Type B pancreatic cell (in vitro differentiated cells): ENCODE measurements at regions not wholly inside any gene's neighbourhood (a gene's known extent, or its start where the extent isn't known, plus 50 kb on each side); places are given as distances from the start of the nearest gene placed in this dataset.

Source experiments
- DNase-seq: peaks from one replicate; pipeline ENCODE4 v3.0.0; 2021; ENCODE audit warnings: mixed read lengths; ENCODE audit not compliant: unreplicated experiment; ENCODE audit errors: extremely low spot score
- H3K27ac Mint-ChIP-seq: 2 replicates; pipeline ENCODE4 v1.8.0; 2021; ENCODE audit warnings: mild to moderate bottlenecking, mixed read lengths
- H3K27me3 Mint-ChIP-seq: 2 replicates; pipeline ENCODE4 v1.8.0; 2021; ENCODE audit warnings: mixed read lengths
- H3K36me3 Mint-ChIP-seq: 2 replicates; pipeline ENCODE4 v1.8.0; 2021; ENCODE audit warnings: mixed read lengths
- H3K4me1 Mint-ChIP-seq: one replicate; pipeline ENCODE4 v1.8.0; 2021; ENCODE audit warnings: mixed read lengths; ENCODE audit not compliant: unreplicated experiment
- H3K4me3 Mint-ChIP-seq: 2 replicates; pipeline ENCODE4 v1.8.0; 2021; ENCODE audit warnings: mild to moderate bottlenecking, mixed read lengths
- H3K9me3 Mint-ChIP-seq: 2 replicates; pipeline ENCODE4 v1.8.0; 2021; ENCODE audit warnings: mixed read lengths
- TF ChIP-seq, protein P1 (sequence below): fragments of 200-600 bp; sonication (generic); conservative IDR thresholded peaks from 2 replicates; pipeline ENCODE4 v1.5.0; 2021; ENCODE audit warnings: antibody characterized with exemption, mild to moderate bottlenecking

DNA sequence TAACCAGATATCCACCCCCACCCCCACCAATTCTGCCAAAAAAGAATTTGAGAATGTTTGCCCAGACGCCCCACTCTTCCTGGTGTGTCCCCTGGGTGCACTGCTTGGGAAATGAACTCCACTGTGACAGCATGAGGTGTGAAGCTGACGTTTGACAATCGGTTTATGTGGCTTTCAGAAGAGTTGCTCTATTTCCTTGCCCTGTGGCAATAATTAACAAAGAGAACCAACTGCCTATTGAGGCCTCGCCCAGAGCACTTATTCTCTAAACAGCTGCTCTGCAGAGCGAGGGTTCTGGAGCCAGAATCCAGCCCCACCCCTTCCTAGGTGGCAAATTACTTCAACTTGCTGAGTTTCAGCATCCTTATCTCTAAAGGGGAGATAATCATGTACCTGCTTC lies 115.8 kb upstream of the SIX3 start:
- no peaks in the 10 kb centered on the region for H3K36me3 Mint-ChIP-seq
- H3K4me1 Mint-ChIP-seq = peaks cover 6% of the 10 kb centered on the region
- TF ChIP-seq, protein P1, sequence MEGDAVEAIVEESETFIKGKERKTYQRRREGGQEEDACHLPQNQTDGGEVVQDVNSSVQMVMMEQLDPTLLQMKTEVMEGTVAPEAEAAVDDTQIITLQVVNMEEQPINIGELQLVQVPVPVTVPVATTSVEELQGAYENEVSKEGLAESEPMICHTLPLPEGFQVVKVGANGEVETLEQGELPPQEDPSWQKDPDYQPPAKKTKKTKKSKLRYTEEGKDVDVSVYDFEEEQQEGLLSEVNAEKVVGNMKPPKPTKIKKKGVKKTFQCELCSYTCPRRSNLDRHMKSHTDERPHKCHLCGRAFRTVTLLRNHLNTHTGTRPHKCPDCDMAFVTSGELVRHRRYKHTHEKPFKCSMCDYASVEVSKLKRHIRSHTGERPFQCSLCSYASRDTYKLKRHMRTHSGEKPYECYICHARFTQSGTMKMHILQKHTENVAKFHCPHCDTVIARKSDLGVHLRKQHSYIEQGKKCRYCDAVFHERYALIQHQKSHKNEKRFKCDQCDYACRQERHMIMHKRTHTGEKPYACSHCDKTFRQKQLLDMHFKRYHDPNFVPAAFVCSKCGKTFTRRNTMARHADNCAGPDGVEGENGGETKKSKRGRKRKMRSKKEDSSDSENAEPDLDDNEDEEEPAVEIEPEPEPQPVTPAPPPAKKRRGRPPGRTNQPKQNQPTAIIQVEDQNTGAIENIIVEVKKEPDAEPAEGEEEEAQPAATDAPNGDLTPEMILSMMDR = no peak
- no peak overlapping the region for H3K4me3 Mint-ChIP-seq
- H3K27me3 Mint-ChIP-seq = peaks cover 20% of the 10 kb centered on the region
- no peaks in the 10 kb centered on the region for H3K9me3 Mint-ChIP-seq
- no peak overlapping the region for H3K27ac Mint-ChIP-seq
- no peak for DNase-seq

DNA sequence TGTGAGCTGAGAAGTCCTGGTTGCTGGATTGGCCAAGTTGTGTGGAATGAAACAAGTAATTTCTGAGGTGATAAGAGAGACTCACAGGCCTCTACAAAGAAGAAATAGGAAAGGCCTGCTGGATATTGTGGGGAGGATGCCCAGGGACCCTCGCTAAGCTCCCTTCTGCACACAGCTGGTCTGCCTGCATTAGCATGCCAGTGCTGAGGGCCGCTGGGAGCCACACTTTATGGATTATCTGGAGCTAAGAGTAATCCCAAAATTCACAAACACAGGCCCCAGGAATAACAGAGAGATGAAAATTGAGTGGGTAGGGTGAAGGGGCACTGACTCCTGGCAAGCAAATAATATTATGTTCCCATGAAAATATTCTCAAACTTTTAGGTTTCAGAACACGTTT lies 114.9 kb upstream of the SIX3 start:
- Mint-ChIP-seq H3K9me3 (no peaks in the 10 kb centered on the region), H3K27ac (no peak overlapping the region), H3K36me3 (no peaks in the 10 kb centered on the region), H3K4me3 (no peak overlapping the region), H3K4me1 (peaks cover 3% of the 10 kb centered on the region), H3K27me3 (peaks cover 19% of the 10 kb centered on the region)
- no peak for DNase-seq
- TF ChIP-seq, protein P1 = no peak

- Mint-ChIP-seq H3K4me3 (no peak overlapping the region), H3K4me1 (no peaks in the 10 kb centered on the region), H3K36me3 (no peaks in the 10 kb centered on the region), H3K27me3 (peaks cover 17% of the 10 kb centered on the region), H3K27ac (no peak overlapping the region), H3K9me3 (no peaks in the 10 kb centered on the region)
- TF ChIP-seq, protein P1 = no peak
- DNase-seq = peak; percentile 6
Observed at GRCh38 chr2:44829771-44830170, 111.7 kb upstream of the SIX3 start.

- Mint-ChIP-seq H3K36me3 (no peaks in the 10 kb centered on the region), H3K9me3 (no peaks in the 10 kb centered on the region), H3K4me3 (no peak overlapping the region), H3K27ac (no peak overlapping the region), H3K27me3 (peaks cover 18% of the 10 kb centered on the region), H3K4me1 (no peaks in the 10 kb centered on the region)
- DNase-seq = peak; percentile 11
- TF ChIP-seq, protein P1 = no peak
Observed at GRCh38 chr2:44833171-44834069, 108.1 kb upstream of the SIX3 start.

GRCh38 chr2:44834656-44835055 lies 106.8 kb upstream of the SIX3 start:
- Mint-ChIP-seq H3K36me3 (no peaks in the 10 kb centered on the region), H3K27me3 (peaks cover 14% of the 10 kb centered on the region), H3K27ac (no peak overlapping the region), H3K4me3 (no peak overlapping the region), H3K4me1 (no peaks in the 10 kb centered on the region), H3K9me3 (no peaks in the 10 kb centered on the region)
- no peak for DNase-seq
- TF ChIP-seq, protein P1 = no peak
